IMR-90 (cell line): ENCODE measurements at regions not wholly inside any gene's neighbourhood (a gene's known extent, or its start where the extent isn't known, plus 50 kb on each side); places are given as distances from the start of the nearest gene placed in this dataset.

Experiments used
- ATAC-seq: fragments of 200-7000 bp; cut with Tn5 transposase; 2 replicates; pipeline ENCODE4 v1.9.1; 2020; ENCODE audit warnings: low read depth, mild to moderate bottlenecking, moderate library complexity
- BruUV-seq: library from RNA; stranded (reverse); fragments of 400-500 nt; replicated peaks from 2 replicates; lab custom pipeline; 2021; lab: Mats Ljungman, UMichigan
- CTCF ChIA-PET: fragments of 300-600 bp; formaldehyde crosslinking; extraction: SDS; loops from one replicate; lab custom pipeline; 2021; ENCODE audit warnings: antibody characterized with exemption; lab: Yijun Ruan, JAX
- POLR2A ChIA-PET: fragments of 300-600 bp; sonication (Branson Sonifier 250); formaldehyde crosslinking; loops from one replicate; lab custom pipeline; 2022; ENCODE audit warnings: antibody characterized with exemption; ENCODE audit not compliant: unreplicated experiment; lab: Charles Lee
- DNase-seq: peaks from one replicate; pipeline ENCODE4 v3.0.0; 2013
- H2AFZ ChIP-seq: replicated peaks from 2 replicates; pipeline ENCODE3; 2013; ENCODE audit warnings: low read length, mild to moderate bottlenecking; ENCODE audit not compliant: poor library complexity
- H2AK5ac ChIP-seq: 2 replicates; pipeline ENCODE4 v1.6.1; 2013; ENCODE audit warnings: low read depth, low read length, inconsistent platforms
- H2AK9ac ChIP-seq: replicated peaks from 2 replicates; pipeline ENCODE3; 2013; ENCODE audit warnings: mild to moderate bottlenecking, low read depth, low read length, moderate library complexity; ENCODE audit not compliant: poor library complexity
- H2BK120ac ChIP-seq: 2 replicates; pipeline ENCODE4 v1.6.1; 2013; ENCODE audit warnings: low read depth, low read length, inconsistent platforms
- H2BK15ac ChIP-seq: 3 replicates; pipeline ENCODE4 v1.6.1; 2013; ENCODE audit warnings: low read depth, low read length, inconsistent platforms
- H2BK20ac ChIP-seq: 2 replicates; pipeline ENCODE4 v1.6.1; 2013; ENCODE audit warnings: low read depth, mild to moderate bottlenecking, inconsistent platforms, low read length, moderate library complexity
- H2BK5ac ChIP-seq: 2 replicates; pipeline ENCODE4 v1.6.1; 2013; ENCODE audit warnings: mild to moderate bottlenecking, low read depth, low read length, inconsistent platforms; ENCODE audit not compliant: poor library complexity, severe bottlenecking
- H3K14ac ChIP-seq: replicated peaks from 2 replicates; pipeline ENCODE4 v1.6.1; 2013; ENCODE audit warnings: low read depth, low read length, inconsistent platforms
- H3K18ac ChIP-seq: 2 replicates; pipeline ENCODE4 v1.6.1; 2013; ENCODE audit warnings: low read depth, low read length, control low read depth
- H3K23ac ChIP-seq: 2 replicates; pipeline ENCODE4 v1.6.1; 2013; ENCODE audit warnings: low read depth, low read length, inconsistent platforms
- H3K27ac ChIP-seq: 2 replicates; pipeline ENCODE4 v1.5.1; 2013; ENCODE audit warnings: mild to moderate bottlenecking, control low read depth, low read length; ENCODE audit not compliant: insufficient read depth
- H3K27me3 ChIP-seq: 2 replicates; pipeline ENCODE4 v1.6.1; 2013; ENCODE audit warnings: low read length; ENCODE audit not compliant: control insufficient read depth, insufficient read depth
- H3K36me3 ChIP-seq: 2 replicates; pipeline ENCODE4 v1.6.1; 2013; ENCODE audit warnings: low read length, mixed read lengths; ENCODE audit not compliant: control insufficient read depth, insufficient read depth
- H3K4ac ChIP-seq: 2 replicates; pipeline ENCODE4 v1.6.1; 2013; ENCODE audit warnings: low read depth, low read length, inconsistent platforms
- H3K4me1 ChIP-seq: 2 replicates; pipeline ENCODE4 v1.6.1; 2013; ENCODE audit warnings: low read length, mixed read lengths; ENCODE audit not compliant: control insufficient read depth, insufficient read depth
- H3K4me2 ChIP-seq: 2 replicates; pipeline ENCODE4 v1.6.1; 2013; ENCODE audit warnings: low read depth, mild to moderate bottlenecking, control low read depth, low read length, moderate library complexity
- H3K4me3 ChIP-seq: 2 replicates; pipeline ENCODE4 v1.5.1; 2013; ENCODE audit warnings: low read depth, mild to moderate bottlenecking, control low read depth, low read length, moderate library complexity; ENCODE audit not compliant: insufficient read depth
- H3K56ac ChIP-seq: 2 replicates; pipeline ENCODE4 v1.6.1; 2013; ENCODE audit warnings: low read length, inconsistent platforms; ENCODE audit not compliant: insufficient read depth; ENCODE audit errors: extremely low read depth
- H3K79me1 ChIP-seq, 2 experiments: 2 replicates each; pipeline ENCODE4 v1.6.1; 2013; ENCODE audit warnings: low read length in 2 of 2, inconsistent platforms in 1 of 2, low read depth in 1 of 2
- H3K9ac ChIP-seq: 2 replicates; pipeline ENCODE4 v1.6.1; 2013; ENCODE audit warnings: low read depth, low read length, control low read depth
- H3K9me1 ChIP-seq: 2 replicates; pipeline ENCODE4 v1.6.1; 2013; ENCODE audit warnings: low read length, inconsistent platforms; ENCODE audit not compliant: insufficient read depth
- H3K9me3 ChIP-seq: 2 replicates; pipeline ENCODE4 v1.6.1; 2013; ENCODE audit warnings: low read length; ENCODE audit not compliant: control insufficient read depth, insufficient read depth
- H4K20me1 ChIP-seq: 2 replicates; pipeline ENCODE4 v1.6.1; 2013; ENCODE audit warnings: low read length, inconsistent platforms; ENCODE audit not compliant: insufficient read depth
- H4K5ac ChIP-seq: 2 replicates; pipeline ENCODE4 v1.6.1; 2013; ENCODE audit warnings: mild to moderate bottlenecking, low read depth, low read length, control low read depth
- H4K8ac ChIP-seq, 2 experiments: 2 replicates each; pipeline ENCODE4 v1.6.1; 2013; ENCODE audit warnings: low read depth in 2 of 2, low read length in 2 of 2, control low read depth in 1 of 2, inconsistent platforms in 1 of 2
- H4K91ac ChIP-seq: 2 replicates; pipeline ENCODE4 v1.6.1; 2013; ENCODE audit warnings: low read depth, low read length, inconsistent platforms; ENCODE audit not compliant: insufficient read depth
- CTCF ChIP-seq: conservative IDR thresholded peaks from 2 replicates; pipeline ENCODE4 v1.5.1; 2012; ENCODE audit warnings: mild to moderate bottlenecking, low read depth, low read length, improper control_type of control experiment
- FOS ChIP-seq: fragments of 150-350 bp; IDR thresholded peaks from 2 replicates; pipeline ENCODE4 v1.6.1; 2016; ENCODE audit warnings: low read depth, low read length
- MAZ ChIP-seq: IDR thresholded peaks from 2 replicates; pipeline ENCODE4 v1.6.1; 2012; ENCODE audit warnings: low read depth, mild to moderate bottlenecking, low read length, improper control_type of control experiment, moderate library complexity, borderline replicate concordance
- MXI1 ChIP-seq: IDR thresholded peaks from 2 replicates; pipeline ENCODE4 v1.6.1; 2012; ENCODE audit warnings: low read depth, mild to moderate bottlenecking, low read length, moderate library complexity, borderline replicate concordance
- NFE2L2 ChIP-seq: fragments of 150-350 bp; IDR thresholded peaks from 2 replicates; pipeline ENCODE4 v1.6.1; 2016; ENCODE audit warnings: low read depth, mild to moderate bottlenecking, low read length
- POLR2A ChIP-seq: IDR thresholded peaks from 2 replicates; pipeline ENCODE4 v1.6.1; 2012; ENCODE audit warnings: mild to moderate bottlenecking, low read depth, low read length
- USF2 ChIP-seq: fragments of 150-350 bp; IDR thresholded peaks from 2 replicates; pipeline ENCODE4 v1.6.1; 2017; ENCODE audit warnings: mild to moderate bottlenecking, antibody characterized with exemption, low read length, low read depth
- WGBS, 2 experiments: methylation state at CpG; one replicate each; pipeline versions ENCODE4 v1.1.5 to v1.1.7; 2013; ENCODE audit warnings: missing lambda C conversion rate in 2 of 2; ENCODE audit not compliant: insufficient read length in 1 of 2; ENCODE audit errors: extremely low coverage in 2 of 2; 5-methylcytosine and 5-hydroxymethylcytosine counted together
- dilution Hi-C: fragments of 300-500 bp; cut with HindIII; formaldehyde crosslinking; loops from one replicate; pipeline ENCODE4 v1.14.3; 2018; ENCODE audit warnings: low sequenced_read_pairs; ENCODE audit not compliant: unreplicated experiment
- in situ Hi-C: fragments of 300-500 bp; cut with MboI; formaldehyde crosslinking; loops from 3 replicates; pipeline ENCODE4 v1.14.3; 2019; ENCODE audit warnings: low sequenced_read_pairs, inconsistent platforms, mixed read lengths
- intact Hi-C: fragments of 100-400 bp; cut with micrococcal nuclease; formaldehyde crosslinking; loops from 2 replicates; pipeline ENCODE4 v1.10.0; 2022
- TF ChIP-seq, protein P1 (sequence below): fragments of 150-350 bp; IDR thresholded peaks from 2 replicates; pipeline ENCODE4 v1.6.1; 2016; ENCODE audit warnings: low read depth, mild to moderate bottlenecking, low read length, moderate library complexity, borderline replicate concordance

DNA sequence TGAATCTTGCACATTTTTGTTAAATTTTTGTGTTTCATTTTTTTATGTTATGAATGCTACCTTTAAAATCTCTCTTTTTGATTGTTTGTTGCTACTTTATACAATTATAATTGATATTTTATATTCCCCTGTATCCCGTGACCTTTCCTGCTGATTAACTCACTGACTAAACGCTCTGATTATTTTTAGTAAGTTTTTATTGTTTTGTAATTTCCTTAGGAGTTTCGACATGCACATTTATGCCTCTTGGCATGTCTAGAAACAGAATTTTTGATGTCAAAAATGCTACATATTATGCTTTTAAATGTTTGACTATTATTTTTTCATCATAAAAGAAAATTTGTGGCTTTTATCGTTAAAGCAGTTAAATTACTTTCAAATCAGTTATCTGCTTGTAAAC lies 1131.6 kb upstream of the TMEFF2 start:
- Histone ChIP-seq H3K23ac (no peak overlapping the region), H4K8ac (no peak overlapping the region), H3K56ac (no peak overlapping the region), H3K4me3 (no peak overlapping the region), H3K79me1 (no peaks in the 10 kb centered on the region), H2BK5ac (no peak overlapping the region), H2AFZ (no peak overlapping the region), H2BK20ac (no peak overlapping the region), H3K27ac (no peak overlapping the region), H3K9ac (no peak overlapping the region), H2BK120ac (no peak overlapping the region), H4K5ac (no peak overlapping the region), H3K4me2 (no peak overlapping the region), H4K91ac (no peak overlapping the region), H3K14ac (no peak overlapping the region), H3K9me3 (0 out of 2 replicates have a peak, but pooled peaks cover 3% of the 10 kb centered on the region), H3K9me1 (no peaks in the 10 kb centered on the region), H2AK5ac (no peak overlapping the region), H3K27me3 (no peaks in the 10 kb centered on the region), H3K4ac (no peak overlapping the region), H2BK15ac (no peak overlapping the region), H2AK9ac (no peak overlapping the region), H4K20me1 (no peaks in the 10 kb centered on the region), H3K18ac (no peak overlapping the region), H3K36me3 (no peaks in the 10 kb centered on the region), H3K4me1 (no peaks in the 10 kb centered on the region)
- in situ Hi-C loops = no loop called here
- ATAC-seq (no peak), DNase-seq (no peak)
- ChIA-PET CTCF (no interaction called here), POLR2A (no interaction called here)
- whole genome bisulfite sequencing, 2 experiments = no CpG with 5 or more reads among the region's 4 CpGs
- dilution Hi-C loops = no loop called here
- no TSS peak for BruUV-seq
- TF ChIP-seq FOS = no peak
- TF ChIP-seq USF2 = no peak
- no peak for TF ChIP-seq NFE2L2
- no peak for TF ChIP-seq CTCF
- no peak for TF ChIP-seq MXI1
- TF ChIP-seq MAZ = no peak
- TF ChIP-seq, protein P1, sequence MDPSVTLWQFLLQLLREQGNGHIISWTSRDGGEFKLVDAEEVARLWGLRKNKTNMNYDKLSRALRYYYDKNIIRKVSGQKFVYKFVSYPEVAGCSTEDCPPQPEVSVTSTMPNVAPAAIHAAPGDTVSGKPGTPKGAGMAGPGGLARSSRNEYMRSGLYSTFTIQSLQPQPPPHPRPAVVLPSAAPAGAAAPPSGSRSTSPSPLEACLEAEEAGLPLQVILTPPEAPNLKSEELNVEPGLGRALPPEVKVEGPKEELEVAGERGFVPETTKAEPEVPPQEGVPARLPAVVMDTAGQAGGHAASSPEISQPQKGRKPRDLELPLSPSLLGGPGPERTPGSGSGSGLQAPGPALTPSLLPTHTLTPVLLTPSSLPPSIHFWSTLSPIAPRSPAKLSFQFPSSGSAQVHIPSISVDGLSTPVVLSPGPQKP = no peak
- TF ChIP-seq POLR2A = no peak
- intact Hi-C loops = no loop called here
